RWPE1 (cell line): ENCODE measurements at regions not wholly inside any gene's neighbourhood (a gene's known extent, or its start where the extent isn't known, plus 50 kb on each side); places are given as distances from the start of the nearest gene placed in this dataset.

Experiments
- CTCF ChIA-PET: fragments of 350-600 bp; sonication (Branson Sonifier 250); formaldehyde crosslinking; extraction: SDS; loops from one replicate; lab custom pipeline; 2021; lab: Yijun Ruan, JAX
- POLR2A ChIA-PET: fragments of 400-600 bp; formaldehyde crosslinking; extraction: SDS; loops from one replicate; lab custom pipeline; 2020; ENCODE audit warnings: antibody characterized with exemption; ENCODE audit not compliant: low non-redundant PET; lab: Yijun Ruan, JAX
- DNase-seq: peaks from one replicate; pipeline ENCODE4 v3.0.0; 2012; ENCODE audit warnings: low spot score
- H3K27ac ChIP-seq: fragments of 450-650 bp; 2 replicates; pipeline ENCODE4 v1.5.1; 2017
- TF ChIP-seq, protein P1 (sequence below): fragments of 450-650 bp; conservative IDR thresholded peaks from 2 replicates; pipeline ENCODE4 v1.5.1; 2017; ENCODE audit warnings: low read depth, mild to moderate bottlenecking

- ChIA-PET POLR2A (no interaction called here), CTCF (no interaction called here)
- TF ChIP-seq, protein P1, sequence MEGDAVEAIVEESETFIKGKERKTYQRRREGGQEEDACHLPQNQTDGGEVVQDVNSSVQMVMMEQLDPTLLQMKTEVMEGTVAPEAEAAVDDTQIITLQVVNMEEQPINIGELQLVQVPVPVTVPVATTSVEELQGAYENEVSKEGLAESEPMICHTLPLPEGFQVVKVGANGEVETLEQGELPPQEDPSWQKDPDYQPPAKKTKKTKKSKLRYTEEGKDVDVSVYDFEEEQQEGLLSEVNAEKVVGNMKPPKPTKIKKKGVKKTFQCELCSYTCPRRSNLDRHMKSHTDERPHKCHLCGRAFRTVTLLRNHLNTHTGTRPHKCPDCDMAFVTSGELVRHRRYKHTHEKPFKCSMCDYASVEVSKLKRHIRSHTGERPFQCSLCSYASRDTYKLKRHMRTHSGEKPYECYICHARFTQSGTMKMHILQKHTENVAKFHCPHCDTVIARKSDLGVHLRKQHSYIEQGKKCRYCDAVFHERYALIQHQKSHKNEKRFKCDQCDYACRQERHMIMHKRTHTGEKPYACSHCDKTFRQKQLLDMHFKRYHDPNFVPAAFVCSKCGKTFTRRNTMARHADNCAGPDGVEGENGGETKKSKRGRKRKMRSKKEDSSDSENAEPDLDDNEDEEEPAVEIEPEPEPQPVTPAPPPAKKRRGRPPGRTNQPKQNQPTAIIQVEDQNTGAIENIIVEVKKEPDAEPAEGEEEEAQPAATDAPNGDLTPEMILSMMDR: no peak
- DNase-seq: no peak
- H3K27ac ChIP-seq: no peak overlapping the region
Observed at GRCh38 chr1:94641990-94642389, 100.4 kb upstream of the F3 start.

DNA sequence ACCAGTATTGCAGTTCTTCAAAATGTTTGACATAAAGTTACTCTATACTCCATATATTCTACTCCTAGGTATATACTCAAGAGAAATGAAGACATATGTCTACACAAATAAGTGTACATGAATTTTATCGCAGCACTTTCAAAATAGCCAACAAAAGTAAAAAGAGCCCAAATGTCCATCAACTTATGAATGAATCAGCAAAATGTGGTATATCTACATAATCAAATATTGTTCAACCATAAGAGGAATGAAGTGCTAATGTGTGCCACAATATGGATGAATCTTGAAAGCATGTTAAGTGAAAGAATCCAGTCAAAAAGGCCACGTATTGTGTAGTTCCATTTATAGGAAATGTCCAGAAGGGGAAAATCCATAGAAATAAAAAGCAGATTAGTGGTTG, 98.6 kb upstream of the F3 start:
- ChIA-PET CTCF (no interaction called here), POLR2A (no interaction called here)
- TF ChIP-seq, protein P1: no peak
- no peak overlapping the region for H3K27ac ChIP-seq
- DNase-seq: no peak

DNA sequence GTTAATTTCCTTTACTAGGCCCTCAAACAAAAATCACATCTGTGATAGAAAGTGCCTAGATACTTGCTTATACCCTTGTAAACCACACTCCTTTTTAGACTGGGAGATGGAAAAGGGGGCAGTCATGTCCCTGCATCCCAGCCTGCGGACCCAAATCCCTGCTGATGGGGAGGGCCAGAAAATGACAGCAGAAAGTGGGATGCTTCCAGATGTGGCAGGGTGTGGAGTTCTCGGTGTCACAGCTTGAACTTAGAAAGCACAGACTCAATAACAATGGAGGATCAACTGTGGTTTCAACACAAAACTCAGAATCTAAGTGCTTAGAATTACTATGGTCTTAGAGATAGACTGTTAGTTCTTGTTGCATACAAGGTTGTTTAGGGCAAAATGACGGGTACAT, 95.6 kb upstream of the F3 start:
- ChIA-PET CTCF (no interaction called here), POLR2A (no interaction called here)
- no peak for DNase-seq
- TF ChIP-seq, protein P1: no peak
- H3K27ac ChIP-seq: no peak overlapping the region

GRCh38 chr1:94636624-94637023, 95.1 kb upstream of the F3 start:
- ChIA-PET CTCF (interaction anchor here (0.6 kb wide), 1 partner anchor 11 kb away, joined by 3 read pairs; no protein-coding TSS in a partner anchor), POLR2A (no interaction called here)
- TF ChIP-seq, protein P1: no peak
- H3K27ac ChIP-seq: no peak overlapping the region
- no peak for DNase-seq

GRCh38 chr1:94636100-94636499, 94.5 kb upstream of the F3 start:
- no peak overlapping the region for H3K27ac ChIP-seq
- TF ChIP-seq, protein P1: no peak
- no peak for DNase-seq
- ChIA-PET CTCF (interaction anchor here (0.6 kb wide), 1 partner anchor 10 kb away, joined by 3 read pairs; no protein-coding TSS in a partner anchor), POLR2A (no interaction called here)

DNA sequence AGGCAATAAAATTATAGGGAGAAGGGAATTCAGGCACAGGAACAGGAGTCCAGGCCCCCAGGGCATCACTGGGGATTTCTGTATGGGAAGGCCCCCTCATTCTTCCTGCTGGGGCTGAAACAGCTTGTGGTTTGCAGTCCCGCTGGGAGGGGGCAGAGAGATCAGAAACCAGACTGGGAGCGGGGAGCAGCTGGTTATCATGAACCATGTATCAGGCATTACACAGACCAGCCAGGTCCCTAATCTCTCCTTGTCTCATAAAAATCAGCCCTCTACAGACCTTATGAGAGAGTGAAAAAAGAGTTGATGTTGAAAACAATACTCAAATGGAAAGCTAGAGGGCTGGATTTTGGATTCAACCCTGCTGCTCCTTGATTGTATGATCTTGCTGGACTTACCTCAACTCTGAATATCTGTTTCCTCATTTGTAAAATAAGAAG, 93.4 kb upstream of the F3 start:
- POLR2A ChIA-PET: no interaction called here
- DNase-seq: no peak
- TF ChIP-seq, protein P1: no peak

DNA sequence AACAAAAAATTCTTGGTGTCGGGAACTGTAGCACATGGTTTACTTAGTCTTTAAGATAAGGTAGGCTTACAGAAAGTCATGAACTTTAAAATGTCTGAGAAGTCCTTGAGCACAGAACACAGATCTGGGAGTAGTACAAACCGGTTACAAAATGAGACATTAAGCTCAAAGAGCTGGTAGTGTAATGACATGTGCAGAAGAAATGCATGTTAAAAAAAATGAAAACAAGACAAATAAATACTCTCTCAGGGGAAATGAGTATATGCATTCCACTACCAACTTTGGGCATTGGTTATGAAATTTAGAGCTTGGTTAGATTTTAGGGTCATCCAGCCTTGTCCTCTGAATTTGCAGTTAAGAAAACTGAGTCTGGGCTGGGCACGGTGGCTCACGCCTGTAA, 91.5 kb upstream of the F3 start:
- DNase-seq: no peak
- POLR2A ChIA-PET: no interaction called here
- H3K27ac ChIP-seq: no peak overlapping the region
- TF ChIP-seq, protein P1: no peak
- CTCF ChIA-PET: interaction anchor here (1.2 kb wide), 1 partner anchor 10 kb away, joined by 3 read pairs; no protein-coding TSS in a partner anchor

More for the DNA sequence above, 93.4 kb upstream of the F3 start:
- CTCF ChIA-PET: interaction anchor here (0.6 to 1.3 kb wide), 3 partner anchors 19 to 410 kb away, joined by 3 to 8 read pairs (median 3); no protein-coding TSS in a partner anchor
- H3K27ac ChIP-seq: no peak overlapping the region; the same call in 1 of the 2 replicates
